ENCODE measurements at regions not wholly inside any gene's neighbourhood (a gene's known extent, or its start where the extent isn't known, plus 50 kb on each side); places are given as distances from the start of the nearest gene placed in this dataset.

- no peak for TF ChIP-seq EZH2phosphoT487 (IDR thresholded peaks at IDR 0.05; ENCODE audit: insufficient read depth, low read depth)
- TF ChIP-seq EZH2 (IDR thresholded peaks at IDR 0.05; ENCODE audit: insufficient read depth, poor library complexity, severe bottlenecking): no peak
Measured at GRCh38 chr7:79787623-79788022, 334.2 kb upstream of the MAGI2 start.

Measured in GM23248 (cell line).